Neuronal stem cell (in vitro differentiated cells): ENCODE measurements at regions not wholly inside any gene's neighbourhood (a gene's known extent, or its start where the extent isn't known, plus 50 kb on each side); places are given as distances from the start of the nearest gene placed in this dataset.

Experiments used
- DNase-seq: peaks from one replicate; pipeline ENCODE4 v3.0.0-alpha.2; 2013; ENCODE audit warnings: low spot score
- H2AFZ ChIP-seq: one replicate; pipeline ENCODE4 v1.6.1; 2013; ENCODE audit warnings: mild to moderate bottlenecking, low read length, inconsistent platforms
- H2AK5ac ChIP-seq: 2 replicates; pipeline ENCODE4 v1.6.1; 2013; ENCODE audit warnings: low read depth, mild to moderate bottlenecking, inconsistent platforms, low read length, moderate library complexity, mixed read lengths
- H2BK120ac ChIP-seq: 2 replicates; pipeline ENCODE4 v1.6.1; 2013; ENCODE audit warnings: low read depth, mild to moderate bottlenecking, inconsistent platforms, low read length, moderate library complexity, mixed read lengths
- H2BK12ac ChIP-seq: one replicate; pipeline ENCODE4 v1.6.1; 2013; ENCODE audit warnings: low read length, inconsistent platforms
- H2BK15ac ChIP-seq: 2 replicates; pipeline ENCODE4 v1.6.1; 2013; ENCODE audit warnings: mild to moderate bottlenecking, low read length, inconsistent platforms, mixed read lengths
- H2BK5ac ChIP-seq: one replicate; pipeline ENCODE4 v1.6.1; 2013; ENCODE audit warnings: inconsistent platforms, mild to moderate bottlenecking, low read length, moderate library complexity
- H3K14ac ChIP-seq: one replicate; pipeline ENCODE4 v1.6.1; 2013; ENCODE audit warnings: low read length, inconsistent platforms
- H3K18ac ChIP-seq: 2 replicates; pipeline ENCODE4 v1.6.1; 2013; ENCODE audit warnings: low read length, inconsistent platforms
- H3K23ac ChIP-seq: 2 replicates; pipeline ENCODE4 v1.6.1; 2013; ENCODE audit warnings: low read depth, mild to moderate bottlenecking, mixed read lengths, low read length, inconsistent platforms; ENCODE audit not compliant: poor library complexity
- H3K27ac ChIP-seq: replicated peaks from 3 replicates; pipeline ENCODE4 v1.5.1; 2013; ENCODE audit warnings: low read length, inconsistent platforms
- H3K27me3 ChIP-seq, 3 experiments: 2 replicates each; pipeline ENCODE4 v1.6.1; 2013; ENCODE audit warnings: low read length in 3 of 3, mild to moderate bottlenecking in 2 of 3, inconsistent platforms in 1 of 3, low read depth in 1 of 3, mixed read lengths in 1 of 3, moderate library complexity in 1 of 3; ENCODE audit not compliant: control insufficient read depth in 3 of 3, insufficient read depth in 3 of 3
- H3K36me3 ChIP-seq, 2 donors: replicated peaks in 1 of 2; 2 replicates each; pipeline ENCODE4 v1.6.1; 2013; ENCODE audit warnings: low read length in 2 of 2; ENCODE audit not compliant: control insufficient read depth in 2 of 2, insufficient read depth in 2 of 2
- H3K4ac ChIP-seq: 2 replicates; pipeline ENCODE4 v1.6.1; 2013; ENCODE audit warnings: inconsistent platforms, mild to moderate bottlenecking, low read length, moderate library complexity
- H3K4me1 ChIP-seq, 2 donors: 1 replicate in 1 of 2; 2 replicates in 1 of 2; pipeline ENCODE4 v1.6.1; 2013; ENCODE audit warnings: low read length in 2 of 2, low read depth in 1 of 2; ENCODE audit not compliant: control insufficient read depth in 2 of 2, insufficient read depth in 1 of 2
- H3K4me2 ChIP-seq: one replicate; pipeline ENCODE4 v1.6.1; 2013; ENCODE audit warnings: mild to moderate bottlenecking, low read length, inconsistent platforms; ENCODE audit not compliant: insufficient read depth, poor library complexity, severe bottlenecking
- H3K4me3 ChIP-seq, 2 donors: 2 replicates each; pipeline ENCODE4 v1.5.1; 2013; ENCODE audit warnings: low read length in 2 of 2, mild to moderate bottlenecking in 2 of 2, inconsistent platforms in 1 of 2, moderate library complexity in 1 of 2
- H3K79me1 ChIP-seq: one replicate; pipeline ENCODE4 v1.6.1; 2013; ENCODE audit warnings: low read depth, mild to moderate bottlenecking, inconsistent platforms, low read length, moderate library complexity
- H3K9ac ChIP-seq: one replicate; pipeline ENCODE4 v1.6.1; 2013; ENCODE audit warnings: mild to moderate bottlenecking, low read depth, low read length, inconsistent platforms; ENCODE audit not compliant: poor library complexity
- H3K9me3 ChIP-seq, 2 donors: replicated peaks in 1 of 2; 2 replicates each; pipeline versions ENCODE3 to v1.6.1; 2013; ENCODE audit warnings: low read length in 2 of 2, mild to moderate bottlenecking in 2 of 2, inconsistent platforms in 1 of 2, low read depth in 1 of 2, mixed read lengths in 1 of 2, moderate library complexity in 1 of 2; ENCODE audit not compliant: control insufficient read depth in 2 of 2, insufficient read depth in 1 of 2
- H4K8ac ChIP-seq: one replicate; pipeline ENCODE4 v1.6.1; 2013; ENCODE audit warnings: low read depth, mild to moderate bottlenecking, inconsistent platforms, low read length, moderate library complexity
- H4K91ac ChIP-seq: one replicate; pipeline ENCODE4 v1.6.1; 2013; ENCODE audit warnings: low read length, low read depth, mild to moderate bottlenecking, inconsistent platforms; ENCODE audit not compliant: poor library complexity
- WGBS, 2 donors: extraction: QIAGEN DNeasy Blood & Tissue Kit; methylation state at CpG; one replicate each; pipeline ENCODE4 v1.1.7; 2013; ENCODE audit warnings: missing lambda C conversion rate in 2 of 2, mixed read lengths in 1 of 2; ENCODE audit not compliant: insufficient read length in 2 of 2, insufficient replicate concordance in 1 of 2; ENCODE audit errors: extremely low coverage in 2 of 2; 5-methylcytosine and 5-hydroxymethylcytosine counted together

GRCh38 chr1:10932088-10932487 is 80.4 kb upstream of the TARDBP start:
- no peak overlapping the region for H4K91ac ChIP-seq
- no peak overlapping the region for H3K27ac ChIP-seq
- H3K4ac ChIP-seq: no peak overlapping the region
- H3K18ac ChIP-seq: no peak overlapping the region
- no peak overlapping the region for H3K9ac ChIP-seq
- peaks cover 0 to 10% (median 0%) of the 10 kb centered on the region in 3 experiments for H3K27me3 ChIP-seq
- H3K4me1 ChIP-seq: no peaks in the 10 kb centered on the region
- no CpG with 5 or more reads among the region's 6 CpGs for WGBS, 2 donors
- H3K14ac ChIP-seq: no peak overlapping the region
- H2BK120ac ChIP-seq: no peak overlapping the region
- H2BK15ac ChIP-seq: no peak overlapping the region
- no peak overlapping the region for H2AFZ ChIP-seq
- no peak for DNase-seq
- no peak overlapping the region for H3K4me2 ChIP-seq
- H3K4me3 ChIP-seq: no peak overlapping the region
- no peak overlapping the region for H3K23ac ChIP-seq
- H4K8ac ChIP-seq: no peak overlapping the region
- no peak overlapping the region for H2BK5ac ChIP-seq
- no peak overlapping the region for H2BK12ac ChIP-seq
- H3K36me3 ChIP-seq: no peaks in the 10 kb centered on the region
- H3K9me3 ChIP-seq: peaks cover 6 to 10% of the 10 kb centered on the region in 2 donors
- H2AK5ac ChIP-seq: no peak overlapping the region
- H3K79me1 ChIP-seq: no peaks in the 10 kb centered on the region

- H3K4ac ChIP-seq: no peak overlapping the region
- no peak overlapping the region for H4K91ac ChIP-seq
- no peak overlapping the region for H2BK12ac ChIP-seq
- no CpG with 5 or more reads among the region's 12 CpGs for WGBS, 2 donors
- H2BK120ac ChIP-seq: no peak overlapping the region
- H2AFZ ChIP-seq: no peak overlapping the region
- H3K36me3 ChIP-seq: no peaks in the 10 kb centered on the region
- H2BK5ac ChIP-seq: no peak overlapping the region
- H3K23ac ChIP-seq: peak overlapping the region; percentile 31
- peaks cover 0 to 30% (median 0%) of the 10 kb centered on the region in 3 experiments for H3K27me3 ChIP-seq
- H3K27ac ChIP-seq: no peak overlapping the region
- H3K4me1 ChIP-seq: peaks cover 0 to 3% of the 10 kb centered on the region in 2 donors
- H3K9ac ChIP-seq: no peak overlapping the region
- no peak overlapping the region for H3K18ac ChIP-seq
- H2BK15ac ChIP-seq: peak overlapping the region; percentile 58
- H2AK5ac ChIP-seq: peak overlapping the region; percentile 81
- H3K9me3 ChIP-seq: no peaks in the 10 kb centered on the region
- no peak overlapping the region for H3K4me3 ChIP-seq
- peak overlapping the region; percentile 38 for H3K14ac ChIP-seq
- no peak overlapping the region for H4K8ac ChIP-seq
- no peak for DNase-seq
- H3K79me1 ChIP-seq: no peaks in the 10 kb centered on the region
- H3K4me2 ChIP-seq: no peak overlapping the region
These were observed 78.2 kb upstream of the TARDBP start for GRCh38 chr1:10934150-10934818.

- H4K91ac ChIP-seq: no peak overlapping the region
- H3K27me3 ChIP-seq: peaks cover 0 to 40% (median 0%) of the 10 kb centered on the region in 3 experiments
- H3K4me2 ChIP-seq: no peak overlapping the region
- H2AK5ac ChIP-seq: peak overlapping the region; percentile 3
- H3K4ac ChIP-seq: peak overlapping the region; percentile 78
- WGBS, 2 donors: no CpG with 5 or more reads among the region's 8 CpGs
- H3K4me3 ChIP-seq: no peak overlapping the region
- H3K36me3 ChIP-seq: no peaks in the 10 kb centered on the region
- no peak overlapping the region for H3K27ac ChIP-seq
- no peaks in the 10 kb centered on the region for H3K9me3 ChIP-seq
- no peak overlapping the region for H2BK5ac ChIP-seq
- peak overlapping the region; percentile 23 for H4K8ac ChIP-seq
- no peaks in the 10 kb centered on the region for H3K79me1 ChIP-seq
- no peak overlapping the region for H3K23ac ChIP-seq
- no peak overlapping the region for H3K14ac ChIP-seq
- no peak for DNase-seq
- peak overlapping the region; percentile 72 for H3K18ac ChIP-seq
- H2BK15ac ChIP-seq: no peak overlapping the region
- no peak overlapping the region for H2BK120ac ChIP-seq
- no peak overlapping the region for H3K9ac ChIP-seq
- H2AFZ ChIP-seq: no peak overlapping the region
- H2BK12ac ChIP-seq: no peak overlapping the region
- H3K4me1 ChIP-seq: peaks cover 0 to 3% of the 10 kb centered on the region in 2 donors
These were observed 77.2 kb upstream of the TARDBP start for GRCh38 chr1:10935246-10935645.

DNA sequence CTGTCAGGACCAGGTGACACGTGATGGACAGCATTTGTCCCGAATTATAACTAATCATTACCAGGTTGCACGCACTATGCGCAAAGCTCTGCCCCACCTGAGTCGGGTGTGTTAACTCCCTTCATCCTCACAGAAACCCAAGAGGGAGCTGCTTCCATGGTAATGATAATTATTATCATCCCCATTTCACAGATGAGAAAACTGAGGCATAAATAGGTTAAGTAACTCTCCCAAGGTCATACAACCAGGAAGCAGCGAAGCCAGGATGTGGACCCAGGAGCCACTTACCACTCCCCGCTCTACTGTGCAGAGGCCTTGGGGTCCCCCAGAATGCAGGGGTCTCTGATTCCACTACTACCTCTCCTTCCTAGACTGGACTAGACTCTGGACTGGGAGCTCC is 76.7 kb upstream of the TARDBP start:
- Histone ChIP-seq H3K4me2 (no peak overlapping the region), H3K9me3 (no peaks in the 10 kb centered on the region), H2BK15ac (no peak overlapping the region), H3K18ac (peak overlapping the region; percentile 27), H2BK12ac (no peak overlapping the region), H3K14ac (no peak overlapping the region), H4K8ac (no peak overlapping the region), H3K4ac (no peak overlapping the region), H3K79me1 (no peaks in the 10 kb centered on the region), H2BK5ac (no peak overlapping the region), H3K27ac (no peak overlapping the region), H3K9ac (no peak overlapping the region), H3K4me3 (no peak overlapping the region), H3K4me1 (peaks cover 0 to 3% of the 10 kb centered on the region in 2 donors), H3K23ac (no peak overlapping the region), H3K36me3 (no peaks in the 10 kb centered on the region), H2AFZ (no peak overlapping the region), H2BK120ac (no peak overlapping the region), H4K91ac (no peak overlapping the region), H2AK5ac (no peak overlapping the region), H3K27me3 (peaks cover 0 to 44% (median 0%) of the 10 kb centered on the region in 3 experiments)
- no CpG with 5 or more reads among the region's 7 CpGs for WGBS, 2 donors
- DNase-seq: no peak
